GDM1 (cell line): ENCODE measurements at regions not wholly inside any gene's neighbourhood (a gene's known extent, or its start where the extent isn't known, plus 50 kb on each side); places are given as distances from the start of the nearest gene placed in this dataset.
"Not testable (repeated sequence)": the region's sequence is repeated elsewhere in the genome, so short reads cannot be mapped to it uniquely, and the experiment has no call there.

ENCODE experiments used
- DNase-seq: peaks from one replicate; lab custom pipeline; 2025; lab: John Stamatoyannopoulos, UW

GRCh38 chr14:24744641-24745040, 110.7 kb upstream of the GZMB start:
- DNase-seq = no peak

- DNase-seq = no peak
Observed at GRCh38 chr14:24741871-24742270, 107.9 kb upstream of the GZMB start.

DNA sequence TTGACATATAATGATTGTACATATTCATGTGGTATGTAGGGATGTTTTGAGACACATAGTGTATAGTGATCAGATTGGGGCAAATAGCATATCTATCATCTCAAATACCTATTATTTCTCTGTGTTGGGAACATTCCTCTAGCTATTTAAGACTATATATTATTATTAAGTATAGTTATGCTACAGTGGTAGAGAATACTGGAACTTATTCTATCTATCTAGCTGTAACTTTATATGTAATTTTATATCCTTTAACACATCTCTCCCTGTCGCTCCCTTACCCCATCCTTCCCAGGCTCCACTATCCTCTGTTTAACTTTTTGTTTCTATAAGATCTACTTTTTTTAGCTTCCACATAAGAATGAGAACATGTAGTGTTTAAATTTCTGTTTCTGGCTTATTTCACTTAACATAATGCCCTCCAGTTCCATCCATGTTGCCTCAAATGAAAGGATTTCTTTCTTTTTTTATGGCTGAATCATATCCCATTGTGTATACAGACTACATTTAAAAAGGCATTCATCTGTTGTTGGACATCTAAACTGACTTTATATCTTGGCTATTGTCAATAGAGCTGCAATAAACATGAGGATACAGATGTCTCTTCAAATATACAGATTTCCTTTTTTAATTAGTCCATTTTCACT, 102.1 kb upstream of the GZMB start:
- no peak for DNase-seq

DNA sequence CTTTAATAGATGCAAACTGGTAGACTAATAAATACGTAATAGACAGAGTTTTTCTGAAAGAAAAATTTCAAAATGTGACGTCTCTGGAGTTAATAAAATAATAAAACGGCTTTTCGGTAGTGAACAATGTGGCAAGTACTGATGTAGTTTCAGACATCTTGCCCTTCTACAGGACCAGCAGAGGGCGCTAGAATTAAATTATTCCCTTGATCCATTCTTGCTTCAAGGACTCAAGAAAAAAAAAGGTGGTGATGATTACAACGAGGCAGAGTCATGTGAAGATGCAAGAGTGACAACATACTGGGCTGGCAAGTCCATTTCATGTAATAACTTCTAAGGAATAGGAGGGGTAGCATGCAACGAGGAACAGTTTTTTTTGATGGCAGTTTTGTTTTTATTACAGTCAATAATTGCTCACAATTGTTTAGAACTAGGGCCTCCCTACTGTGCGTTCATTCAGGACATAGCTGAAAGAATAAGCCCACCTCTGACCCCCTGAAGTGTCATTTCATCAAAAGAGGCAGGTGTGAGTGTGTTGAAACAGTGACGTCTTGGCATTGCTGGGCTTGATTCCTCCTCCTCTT, 101.0 kb upstream of the GZMB start:
- peak; percentile 6 for DNase-seq

DNA sequence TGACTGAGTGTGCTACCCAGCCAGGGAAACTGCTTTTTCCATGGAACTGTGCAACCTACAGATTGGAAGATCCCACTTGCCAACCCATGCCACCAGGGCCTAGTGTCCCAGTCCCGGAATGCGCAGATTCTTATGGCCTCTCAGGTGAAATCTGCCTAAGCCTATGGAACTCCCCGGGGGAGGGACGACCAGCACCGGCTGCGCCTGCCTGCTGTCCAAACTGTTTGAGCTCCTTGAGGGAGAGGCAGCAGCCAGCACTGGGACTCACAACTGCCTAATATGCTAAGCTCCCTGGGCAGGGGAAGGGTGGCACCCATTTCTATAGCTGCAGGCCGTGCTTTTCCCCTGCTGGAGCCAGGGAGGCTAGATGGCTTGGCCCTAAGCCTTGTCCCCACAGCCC, 92.5 kb upstream of the GZMB start:
- no peak for DNase-seq

DNA sequence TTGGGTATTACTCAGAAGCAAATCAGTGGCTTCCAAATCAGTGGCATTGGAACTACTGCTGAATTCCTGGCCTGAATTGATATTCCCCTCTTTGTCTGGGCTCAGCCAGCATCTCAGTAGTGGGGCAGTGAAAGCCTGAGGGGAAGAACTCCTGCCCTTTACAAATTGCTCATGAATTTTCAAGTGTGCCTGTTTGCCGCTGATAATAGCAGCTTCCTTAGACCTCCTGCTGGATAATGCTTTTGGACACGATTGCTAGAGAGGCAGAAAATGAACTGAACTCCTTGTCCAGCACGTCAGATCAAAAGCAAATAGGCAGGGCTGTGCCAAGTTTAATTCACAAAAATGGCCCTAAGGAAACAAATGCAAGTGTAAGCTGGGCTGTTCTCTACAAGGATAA, 91.3 kb upstream of the GZMB start:
- no peak for DNase-seq

GRCh38 chr14:24721775-24722174, 87.8 kb upstream of the GZMB start:
- no peak for DNase-seq

DNA sequence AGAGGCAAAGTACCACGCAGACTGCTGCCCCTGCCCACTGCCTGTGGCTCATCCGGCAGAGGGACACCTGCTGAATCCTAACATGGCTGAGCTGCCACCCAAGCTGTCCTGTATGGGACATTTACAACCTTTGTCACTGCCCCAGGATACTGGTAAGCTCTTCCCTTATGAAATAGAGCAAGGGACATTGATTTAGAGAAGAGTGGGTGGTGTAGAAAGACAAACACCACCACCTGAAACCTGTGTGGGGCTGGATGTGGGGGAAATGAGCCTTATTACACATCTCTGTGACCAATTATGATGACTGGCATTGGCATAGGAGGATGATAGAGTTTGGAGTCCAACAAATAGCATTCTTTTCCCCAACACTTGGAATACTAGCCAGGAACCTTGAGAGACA, 81.2 kb upstream of the GZMB start:
- no peak for DNase-seq

DNA sequence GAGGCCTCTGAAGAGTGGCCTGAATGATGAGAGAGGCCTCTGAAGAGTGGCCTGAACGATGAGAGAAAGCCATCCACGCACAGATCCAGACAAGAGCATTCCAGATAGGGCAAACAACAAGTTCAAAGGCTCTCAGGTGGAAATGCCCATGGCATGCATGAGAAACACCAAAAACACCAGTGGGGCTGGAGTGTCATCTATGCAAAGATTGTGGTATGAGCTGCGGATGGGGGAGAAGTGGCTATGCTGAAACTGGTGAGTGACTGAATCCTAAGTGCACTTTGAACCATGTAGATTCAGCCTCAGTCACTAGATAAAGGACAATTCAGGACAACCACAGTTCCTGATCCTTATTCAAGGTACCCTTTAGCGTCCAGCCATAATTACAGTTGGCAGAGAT, 79.4 kb upstream of the GZMB start:
- no peak for DNase-seq

GRCh38 chr14:24712909-24713308, 78.9 kb upstream of the GZMB start:
- no peak for DNase-seq

- no peak for DNase-seq
Observed at GRCh38 chr14:24712374-24712773, 78.4 kb upstream of the GZMB start.

DNA sequence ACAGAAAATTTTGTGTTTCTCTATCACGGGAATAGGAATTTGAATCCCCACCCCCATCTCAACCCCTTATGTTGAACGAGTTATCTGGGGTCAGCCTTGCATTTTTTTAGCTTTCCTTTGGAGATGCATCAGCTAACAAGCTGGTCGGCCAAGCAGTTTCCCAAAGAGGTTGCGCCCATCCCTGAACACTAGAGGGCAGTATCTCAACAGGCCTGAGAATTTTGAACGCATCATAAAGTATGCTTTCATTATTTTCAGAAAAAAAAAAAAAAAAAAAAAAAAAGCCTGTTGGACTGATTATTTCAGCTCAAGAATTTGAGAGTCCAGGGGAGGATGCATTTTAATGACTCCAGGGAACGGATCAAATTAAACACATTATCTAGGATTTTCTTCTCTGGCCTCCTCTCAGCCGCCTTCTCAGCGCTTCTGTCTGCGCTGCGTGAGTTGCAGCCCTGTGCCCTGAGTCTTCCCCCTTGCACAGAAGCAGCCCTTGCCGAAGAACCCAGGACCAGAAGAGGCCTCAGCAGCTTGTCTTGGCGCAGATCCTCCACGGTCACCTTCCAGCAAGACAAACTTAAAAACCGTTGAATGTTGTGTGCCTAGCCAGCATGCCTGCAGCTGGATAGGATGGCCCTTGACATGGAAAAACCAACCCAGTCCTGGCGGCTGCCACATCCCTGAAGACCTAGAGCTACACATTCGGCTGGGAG, 76.6 kb upstream of the GZMB start:
- peak; percentile 39 for DNase-seq

GRCh38 chr14:24708684-24709083, 74.7 kb upstream of the GZMB start:
- no peak for DNase-seq

GRCh38 chr14:24706351-24706750, 72.4 kb upstream of the GZMB start:
- no peak for DNase-seq

DNA sequence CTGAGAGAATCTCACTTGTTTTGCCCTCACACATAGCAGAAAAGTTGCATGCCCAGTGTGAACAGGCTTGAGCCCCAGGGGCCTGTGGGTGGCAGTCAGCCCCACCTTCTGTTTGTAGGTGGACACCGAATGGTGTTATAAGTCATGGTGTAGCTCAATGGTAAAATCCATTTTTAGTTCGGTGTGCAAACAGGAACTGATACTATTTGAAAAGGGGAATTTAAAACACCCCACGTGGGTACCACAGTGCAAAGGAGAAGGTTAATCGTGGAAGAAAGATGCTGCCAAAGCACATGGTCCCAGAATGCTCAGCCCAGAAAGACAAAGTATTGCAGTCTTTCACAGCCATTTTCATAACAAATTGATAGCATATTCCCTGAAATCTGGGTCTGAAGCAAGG, 71.8 kb upstream of the GZMB start:
- no peak for DNase-seq

- DNase-seq = no peak
Observed at GRCh38 chr14:24701062-24701461, 67.1 kb upstream of the GZMB start.

DNA sequence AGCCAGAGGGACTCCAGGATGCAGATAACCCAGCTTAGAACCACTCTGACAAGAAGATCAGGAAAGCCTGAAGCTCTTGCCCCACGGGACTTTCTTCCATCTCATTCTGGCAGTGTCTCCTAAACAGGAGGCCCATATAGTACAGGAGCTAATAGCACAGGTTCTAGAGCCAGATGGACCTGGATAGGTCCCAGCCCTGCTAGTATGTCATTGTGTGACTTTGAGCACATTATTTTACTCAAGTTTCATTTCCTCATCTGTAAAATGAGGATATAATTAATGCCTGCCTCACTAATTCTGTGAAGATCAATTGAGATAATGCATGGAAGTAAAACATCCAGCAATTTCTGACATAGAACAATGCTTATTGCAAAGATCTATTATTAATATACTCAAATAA, 66.5 kb upstream of the GZMB start:
- DNase-seq = no peak

- DNase-seq = peak; percentile 8
Observed at GRCh38 chr14:24699052-24699451, 65.1 kb upstream of the GZMB start.

GRCh38 chr14:24696280-24696920, 62.4 kb upstream of the GZMB start:
- DNase-seq = not testable (repeated sequence)

GRCh38 chr14:24695265-24696241, 61.6 kb upstream of the GZMB start:
- peak; percentile 83 for DNase-seq

DNA sequence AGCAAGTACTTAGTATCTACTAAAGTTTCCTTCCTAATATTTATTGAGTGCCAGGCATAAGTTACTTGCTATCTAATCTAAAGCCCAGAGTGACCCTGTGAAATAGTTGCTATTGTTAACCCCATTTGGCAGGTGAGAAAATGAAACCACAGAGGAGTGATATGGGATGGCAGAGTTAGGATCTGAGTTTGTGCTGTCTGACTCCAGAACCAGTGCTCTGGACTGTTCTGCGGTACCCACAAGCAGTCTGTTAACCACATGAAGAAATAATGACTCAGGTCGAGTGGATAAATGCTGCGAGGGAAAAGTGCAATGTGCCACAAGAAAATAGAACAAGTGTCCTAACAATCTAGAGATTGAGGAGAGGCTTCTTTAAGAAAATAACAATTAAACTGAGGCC, 60.7 kb upstream of the GZMB start:
- DNase-seq = no peak

- DNase-seq = no peak
Observed at GRCh38 chr14:24693983-24694382, 60.0 kb upstream of the GZMB start.
